Prostate gland (tissue), 2 donors: ENCODE measurements at regions not wholly inside any gene's neighbourhood (a gene's known extent, or its start where the extent isn't known, plus 50 kb on each side); places are given as distances from the start of the nearest gene placed in this dataset.

Experiments
- CTCF ChIP-seq, 4 experiments: fragments of 200-600 bp in 2 of 4; fragments of 450-650 bp in 2 of 4; sonication (generic) in 2 of 4; IDR thresholded peaks; 1 replicate in 3 of 4; 2 replicates in 1 of 4; pipeline ENCODE4 v1.5.1; 2016 to 2019; ENCODE audit warnings: antibody characterized with exemption in 4 of 4, mild to moderate bottlenecking in 2 of 4, moderate library complexity in 2 of 4
- POLR2A ChIP-seq: fragments of 450-650 bp; IDR thresholded peaks from one replicate; pipeline ENCODE4 v1.6.1; 2016; ENCODE audit warnings: antibody characterized with exemption, mild to moderate bottlenecking
- POLR2AphosphoS5 ChIP-seq: sonication (generic); formaldehyde crosslinking; IDR thresholded peaks from one replicate; pipeline ENCODE4 v1.6.1; 2017; ENCODE audit warnings: antibody characterized with exemption

GRCh38 chr18:77822632-77823031, 573.0 kb downstream of the GALR1 start:
- no peak for TF ChIP-seq POLR2A
- TF ChIP-seq CTCF (IDR thresholded peaks at IDR 0.05), result no peak
- TF ChIP-seq POLR2AphosphoS5, result no peak
